Neural cell (in vitro differentiated cells): ENCODE measurements at regions not wholly inside any gene's neighbourhood (a gene's known extent, or its start where the extent isn't known, plus 50 kb on each side); places are given as distances from the start of the nearest gene placed in this dataset.

Experiments
- H2AFZ ChIP-seq: fragments of 200-600, 300-800 bp; sonication (generic), shearing (Covaris generic); 2 replicates; pipeline ENCODE4 v1.6.0; 2014; ENCODE audit warnings: low read depth, mild to moderate bottlenecking, antibody characterized with exemption, low read length, moderate library complexity
- H3F3A ChIP-seq: fragments of 200-600 bp; shearing (Covaris generic); 2 replicates; pipeline ENCODE4 v1.6.1; 2016; ENCODE audit warnings: mild to moderate bottlenecking, moderate library complexity, mixed read lengths, antibody characterized with exemption, low read length; ENCODE audit not compliant: insufficient read depth, poor library complexity, severe bottlenecking
- H3K27ac ChIP-seq: fragments of 200-600, 300-800 bp; sonication (generic), shearing (Covaris generic); 2 replicates; pipeline ENCODE4 v1.5.1; 2014; ENCODE audit warnings: mild to moderate bottlenecking, low read length, moderate library complexity
- H3K27me3 ChIP-seq: fragments of 300-800, 200-600 bp; sonication (generic), shearing (Covaris generic); 2 replicates; pipeline ENCODE4 v1.6.0; 2014; ENCODE audit warnings: mild to moderate bottlenecking, low read depth, low read length, moderate library complexity; ENCODE audit not compliant: insufficient read depth
- H3K36me3 ChIP-seq: fragments of 300-800, 200-600 bp; sonication (generic), shearing (Covaris generic); 2 replicates; pipeline ENCODE4 v1.5.1; 2014; ENCODE audit warnings: mild to moderate bottlenecking, antibody characterized with exemption, low read length, moderate library complexity; ENCODE audit not compliant: insufficient read depth
- H3K4me2 ChIP-seq: fragments of 300-800, 200-600 bp; sonication (generic), shearing (Covaris generic); 2 replicates; pipeline ENCODE4 v1.6.0; 2014; ENCODE audit warnings: mild to moderate bottlenecking, low read length
- H3K4me3 ChIP-seq: fragments of 300-800, 200-600 bp; sonication (generic), shearing (Covaris generic); 2 replicates; pipeline ENCODE4 v1.5.1; 2014; ENCODE audit warnings: mild to moderate bottlenecking, low read length, moderate library complexity
- H3K79me2 ChIP-seq: fragments of 200-600 bp; shearing (Covaris generic); replicated peaks from 2 replicates; pipeline ENCODE4 v1.6.0; 2014; ENCODE audit warnings: mild to moderate bottlenecking, low read length, moderate library complexity; ENCODE audit not compliant: insufficient read depth
- H3K9ac ChIP-seq: fragments of 300-800, 200-600 bp; sonication (generic), shearing (Covaris generic); 2 replicates; pipeline ENCODE4 v1.6.1; 2016; ENCODE audit warnings: mild to moderate bottlenecking, low read length, mixed read lengths
- H3K9me2 ChIP-seq: fragments of 200-600 bp; shearing (Covaris generic); 2 replicates; pipeline ENCODE4 v1.6.1; 2016; ENCODE audit warnings: mild to moderate bottlenecking, low read length, mixed read lengths; ENCODE audit not compliant: insufficient read depth
- H3K9me3 ChIP-seq: fragments of 200-600, 300-800 bp; sonication (generic), shearing (Covaris generic); 2 replicates; pipeline ENCODE4 v1.6.1; 2016; ENCODE audit warnings: mild to moderate bottlenecking, mixed run types, low read length, moderate library complexity, mixed read lengths
- H4K20me1 ChIP-seq: fragments of 200-600 bp; shearing (Covaris generic); 2 replicates; pipeline ENCODE4 v1.6.1; 2016; ENCODE audit warnings: mild to moderate bottlenecking, mixed run types; ENCODE audit not compliant: insufficient read depth
- EP300 ChIP-seq: fragments of 450-650 bp; conservative IDR thresholded peaks from 2 replicates; pipeline ENCODE4 v1.6.1; 2014; ENCODE audit warnings: antibody characterized with exemption, mild to moderate bottlenecking, moderate library complexity; ENCODE audit not compliant: poor library complexity, severe bottlenecking
- EZH2 ChIP-seq: fragments of 200-600, 300-800 bp; shearing (Covaris generic), sonication (generic); IDR thresholded peaks from 2 replicates; pipeline ENCODE4 v1.6.1; 2014; ENCODE audit warnings: antibody characterized with exemption, low read length, borderline replicate concordance, mild to moderate bottlenecking; ENCODE audit not compliant: insufficient read depth, poor library complexity, severe bottlenecking
- MXI1 ChIP-seq: fragments of 450-650 bp; conservative IDR thresholded peaks from 2 replicates; pipeline ENCODE4 v1.6.1; 2014; ENCODE audit warnings: antibody characterized with exemption, mild to moderate bottlenecking; ENCODE audit not compliant: poor library complexity, severe bottlenecking
- POLR2AphosphoS5 ChIP-seq: IDR thresholded peaks from 2 replicates; pipeline ENCODE4 v1.6.1; 2012
- RAD21 ChIP-seq: fragments of 450-650 bp; conservative IDR thresholded peaks from 2 replicates; pipeline ENCODE4 v1.6.1; 2014; ENCODE audit warnings: antibody characterized with exemption, mild to moderate bottlenecking, moderate library complexity
- REST ChIP-seq: IDR thresholded peaks from 2 replicates; pipeline ENCODE4 v1.6.1; 2012; ENCODE audit warnings: borderline replicate concordance
- SMC3 ChIP-seq: fragments of 450-650 bp; conservative IDR thresholded peaks from 2 replicates; pipeline ENCODE4 v1.6.1; 2014; ENCODE audit warnings: antibody characterized with exemption, mild to moderate bottlenecking, moderate library complexity; ENCODE audit not compliant: poor library complexity
- TAF1 ChIP-seq: IDR thresholded peaks from 2 replicates; pipeline ENCODE4 v1.6.1; 2012; ENCODE audit warnings: low read depth
- TF ChIP-seq, protein P1 (sequence below): fragments of 450-650 bp; IDR thresholded peaks from 2 replicates; pipeline ENCODE4 v1.5.1; 2014; ENCODE audit warnings: antibody characterized with exemption, mild to moderate bottlenecking, moderate library complexity; ENCODE audit not compliant: poor library complexity, severe bottlenecking

DNA sequence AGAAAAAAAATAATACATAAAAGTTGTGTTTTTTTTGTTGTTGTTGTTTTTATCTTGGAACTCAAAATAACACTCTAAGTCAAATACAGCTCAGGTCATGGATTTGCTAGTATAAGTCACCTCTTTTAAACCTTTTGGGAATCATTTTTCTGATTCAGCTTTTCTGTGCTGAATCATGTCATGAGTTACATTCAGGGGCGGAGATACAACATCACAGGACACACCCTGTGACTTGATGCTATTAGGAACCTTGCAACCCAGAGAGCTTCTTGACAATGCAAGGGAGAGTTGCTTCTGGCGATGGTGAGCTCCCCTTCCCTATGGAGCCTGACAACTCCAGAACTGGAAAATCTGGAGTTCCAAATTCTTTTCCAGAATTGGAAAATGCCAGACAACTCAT lies 358.3 kb upstream of the C16orf82 start:
- Histone ChIP-seq H3K79me2 (no peaks in the 10 kb centered on the region), H3K9me2 (no peaks in the 10 kb centered on the region), H3K36me3 (no peaks in the 10 kb centered on the region), H3K4me3 (no peak overlapping the region), H2AFZ (no peak overlapping the region), H4K20me1 (no peaks in the 10 kb centered on the region), H3F3A (no peaks in the 10 kb centered on the region), H3K4me2 (no peak overlapping the region), H3K27ac (no peak overlapping the region), H3K27me3 (no peaks in the 10 kb centered on the region), H3K9ac (no peak overlapping the region), H3K9me3 (no peaks in the 10 kb centered on the region)
- TF ChIP-seq, protein P1, sequence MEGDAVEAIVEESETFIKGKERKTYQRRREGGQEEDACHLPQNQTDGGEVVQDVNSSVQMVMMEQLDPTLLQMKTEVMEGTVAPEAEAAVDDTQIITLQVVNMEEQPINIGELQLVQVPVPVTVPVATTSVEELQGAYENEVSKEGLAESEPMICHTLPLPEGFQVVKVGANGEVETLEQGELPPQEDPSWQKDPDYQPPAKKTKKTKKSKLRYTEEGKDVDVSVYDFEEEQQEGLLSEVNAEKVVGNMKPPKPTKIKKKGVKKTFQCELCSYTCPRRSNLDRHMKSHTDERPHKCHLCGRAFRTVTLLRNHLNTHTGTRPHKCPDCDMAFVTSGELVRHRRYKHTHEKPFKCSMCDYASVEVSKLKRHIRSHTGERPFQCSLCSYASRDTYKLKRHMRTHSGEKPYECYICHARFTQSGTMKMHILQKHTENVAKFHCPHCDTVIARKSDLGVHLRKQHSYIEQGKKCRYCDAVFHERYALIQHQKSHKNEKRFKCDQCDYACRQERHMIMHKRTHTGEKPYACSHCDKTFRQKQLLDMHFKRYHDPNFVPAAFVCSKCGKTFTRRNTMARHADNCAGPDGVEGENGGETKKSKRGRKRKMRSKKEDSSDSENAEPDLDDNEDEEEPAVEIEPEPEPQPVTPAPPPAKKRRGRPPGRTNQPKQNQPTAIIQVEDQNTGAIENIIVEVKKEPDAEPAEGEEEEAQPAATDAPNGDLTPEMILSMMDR = no peak

GRCh38 chr16:26709175-26709574 lies 357.6 kb upstream of the C16orf82 start:
- H3K36me3 ChIP-seq = no peaks in the 10 kb centered on the region
- H3K9me3 ChIP-seq = no peaks in the 10 kb centered on the region
- no peaks in the 10 kb centered on the region for H3K9me2 ChIP-seq
- H3F3A ChIP-seq = no peaks in the 10 kb centered on the region
- H2AFZ ChIP-seq = no peak overlapping the region
- no peak overlapping the region for H3K4me3 ChIP-seq
- no peak overlapping the region for H3K4me2 ChIP-seq
- no peaks in the 10 kb centered on the region for H3K27me3 ChIP-seq
- H3K27ac ChIP-seq = no peak overlapping the region
- no peaks in the 10 kb centered on the region for H4K20me1 ChIP-seq
- H3K79me2 ChIP-seq = no peaks in the 10 kb centered on the region
- TF ChIP-seq EP300 (no peak), MXI1 (no peak), SMC3 (no peak), REST (no peak), TAF1 (no peak), POLR2AphosphoS5 (no peak), EZH2 (no peak), RAD21 (no peak)
- TF ChIP-seq, protein P1 = no peak
- no peak overlapping the region for H3K9ac ChIP-seq
